SK-N-SH treated with all-trans-retinoic acid at 6 μM for 48 hours (cell line): ENCODE measurements at regions not wholly inside any gene's neighbourhood (a gene's known extent, or its start where the extent isn't known, plus 50 kb on each side); places are given as distances from the start of the nearest gene placed in this dataset.

Experiments
- ATAC-seq: fragments of 200-7000 bp; cut with Tn5 transposase; 3 replicates; pipeline ENCODE4 v1.9.1; 2020; ENCODE audit warnings: mild to moderate bottlenecking, moderate library complexity
- ARNTL ChIP-seq: fragments of 450-650 bp; formaldehyde crosslinking; IDR thresholded peaks from 2 replicates; pipeline ENCODE4 v1.5.0; 2020; ENCODE audit warnings: low read depth, mild to moderate bottlenecking, moderate library complexity, borderline replicate concordance
- BACH2 ChIP-seq: fragments of 250-450 bp; sonication (Bioruptor Pico); IDR thresholded peaks from 2 replicates; pipeline ENCODE4 v1.9.0; 2021; ENCODE audit warnings: mild to moderate bottlenecking, borderline replicate concordance
- CREB5 ChIP-seq: fragments of 250-450 bp; sonication (Bioruptor Pico); IDR thresholded peaks from 2 replicates; pipeline ENCODE4 v1.5.1; 2020; ENCODE audit warnings: low read depth, mild to moderate bottlenecking, moderate library complexity
- CSDC2 ChIP-seq: fragments of 250-450 bp; sonication (Bioruptor Pico); IDR thresholded peaks from 2 replicates; pipeline ENCODE4 v1.5.0; 2020; ENCODE audit warnings: mild to moderate bottlenecking, moderate library complexity
- CSRNP3 ChIP-seq: fragments of 250-450 bp; sonication (Bioruptor Pico); IDR thresholded peaks from 2 replicates; pipeline ENCODE4 v1.5.1; 2021; ENCODE audit warnings: mild to moderate bottlenecking, moderate library complexity
- ESRRG ChIP-seq: fragments of 250-450 bp; sonication (Bioruptor Pico); IDR thresholded peaks from 2 replicates; pipeline ENCODE4 v1.6.1; 2021; ENCODE audit warnings: mild to moderate bottlenecking
- GLIS3 ChIP-seq: fragments of 250-450 bp; sonication (Bioruptor Pico); IDR thresholded peaks from 2 replicates; pipeline ENCODE4 v1.5.0; 2020; ENCODE audit warnings: mild to moderate bottlenecking, moderate library complexity
- ISL1 ChIP-seq: fragments of 250-450 bp; sonication (Bioruptor Pico); IDR thresholded peaks from 2 replicates; pipeline ENCODE4 v2.1.2; 2022; ENCODE audit warnings: mild to moderate bottlenecking, moderate library complexity
- OSR1 ChIP-seq: fragments of 250-450 bp; sonication (Bioruptor Pico); IDR thresholded peaks from 2 replicates; pipeline ENCODE4 v1.8.0; 2022; ENCODE audit warnings: moderate library complexity, mild to moderate bottlenecking, inconsistent platforms
- POU6F1 ChIP-seq: fragments of 250-450 bp; sonication (Bioruptor Pico); IDR thresholded peaks from 2 replicates; pipeline ENCODE4 v1.8.0; 2021; ENCODE audit warnings: low read depth, mild to moderate bottlenecking, moderate library complexity, borderline replicate concordance
- PPARA ChIP-seq: fragments of 250-450 bp; sonication (Bioruptor Pico); IDR thresholded peaks from 2 replicates; pipeline ENCODE4 v1.5.0; 2020; ENCODE audit warnings: mild to moderate bottlenecking, borderline replicate concordance
- RARB ChIP-seq: fragments of 250-450 bp; sonication (Bioruptor Pico); IDR thresholded peaks from 2 replicates; pipeline ENCODE4 v1.8.0; 2021; ENCODE audit warnings: mild to moderate bottlenecking, moderate library complexity
- SNAI2 ChIP-seq: fragments of 250-450 bp; sonication (Bioruptor Pico); IDR thresholded peaks from 2 replicates; pipeline ENCODE4 v1.5.0; 2020; ENCODE audit warnings: mild to moderate bottlenecking, moderate library complexity
- TCF4 ChIP-seq: fragments of 250-450 bp; sonication (Bioruptor Pico); IDR thresholded peaks from 2 replicates; pipeline ENCODE4 v1.8.0; 2021; ENCODE audit warnings: mild to moderate bottlenecking, moderate library complexity, borderline replicate concordance
- TOX ChIP-seq: fragments of 250-450 bp; sonication (Bioruptor Pico); IDR thresholded peaks from 2 replicates; pipeline ENCODE4 v1.8.0; 2021; ENCODE audit warnings: mild to moderate bottlenecking, moderate library complexity, borderline replicate concordance
- TSHZ2 ChIP-seq: fragments of 250-450 bp; sonication (Bioruptor Pico); IDR thresholded peaks from 2 replicates; pipeline ENCODE4 v1.5.0; 2020; ENCODE audit warnings: mild to moderate bottlenecking, moderate library complexity
- ZC3H10 ChIP-seq: fragments of 250-450 bp; sonication (Bioruptor Pico); IDR thresholded peaks from 2 replicates; pipeline ENCODE4 v1.5.1; 2021; ENCODE audit warnings: mild to moderate bottlenecking, moderate library complexity
- ZFP3 ChIP-seq: fragments of 250-450 bp; sonication (Bioruptor Pico); IDR thresholded peaks from 2 replicates; pipeline ENCODE4 v1.5.0; 2020; ENCODE audit warnings: mild to moderate bottlenecking, moderate library complexity
- ZFP30 ChIP-seq: fragments of 450-650 bp; formaldehyde crosslinking; IDR thresholded peaks from 2 replicates; pipeline ENCODE4 v1.5.0; 2022; ENCODE audit warnings: mild to moderate bottlenecking, moderate library complexity
- ZNF565 ChIP-seq: fragments of 450-650 bp; formaldehyde crosslinking; conservative IDR thresholded peaks from 2 replicates; pipeline ENCODE4 v1.5.0; 2020; ENCODE audit warnings: low read depth, mild to moderate bottlenecking, moderate library complexity
- ZNF70 ChIP-seq: fragments of 450-650 bp; formaldehyde crosslinking; IDR thresholded peaks from 2 replicates; pipeline ENCODE4 v1.5.0; 2020; ENCODE audit warnings: mild to moderate bottlenecking, moderate library complexity
- ZNF8 ChIP-seq: fragments of 450-650 bp; formaldehyde crosslinking; IDR thresholded peaks from 2 replicates; pipeline ENCODE4 v1.5.0; 2020; ENCODE audit warnings: mild to moderate bottlenecking, moderate library complexity

GRCh38 chr4:123109139-123109538 lies 186.7 kb upstream of the NUDT6 start:
- ATAC-seq = no peak
- no peak for TF ChIP-seq ISL1 (CRISPR knock-in tag)

GRCh38 chr4:123110147-123110546 lies 187.8 kb upstream of the NUDT6 start:
- ATAC-seq = no peak
- TF ChIP-seq CSDC2 (CRISPR knock-in tag) (no peak), ARNTL (no peak), ESRRG (CRISPR knock-in tag) (no peak), OSR1 (CRISPR knock-in tag) (no peak), SNAI2 (CRISPR knock-in tag) (no peak), ZFP3 (no peak), ZFP30 (CRISPR knock-in tag) (no peak), TSHZ2 (CRISPR knock-in tag) (no peak), ZC3H10 (CRISPR knock-in tag) (no peak), BACH2 (CRISPR knock-in tag) (no peak), CSRNP3 (CRISPR knock-in tag) (no peak), POU6F1 (CRISPR knock-in tag) (no peak), ZNF8 (CRISPR knock-in tag) (no peak), ISL1 (CRISPR knock-in tag) (no peak), RARB (CRISPR knock-in tag) (no peak), GLIS3 (no peak), TCF4 (CRISPR knock-in tag) (no peak), PPARA (CRISPR knock-in tag) (no peak)

GRCh38 chr4:123110685-123111084 lies 188.3 kb upstream of the NUDT6 start:
- ATAC-seq = no peak
- TF ChIP-seq ZFP3 (no peak), TOX (CRISPR knock-in tag) (no peak), GLIS3 (no peak), OSR1 (CRISPR knock-in tag) (no peak), ZC3H10 (CRISPR knock-in tag) (no peak), ZNF565 (CRISPR knock-in tag) (no peak), ZNF70 (CRISPR knock-in tag) (no peak), ESRRG (CRISPR knock-in tag) (no peak), ZFP30 (CRISPR knock-in tag) (no peak), SNAI2 (CRISPR knock-in tag) (no peak), ISL1 (CRISPR knock-in tag) (no peak), PPARA (CRISPR knock-in tag) (no peak), POU6F1 (CRISPR knock-in tag) (no peak), CREB5 (no peak), RARB (CRISPR knock-in tag) (no peak), TCF4 (CRISPR knock-in tag) (no peak), BACH2 (CRISPR knock-in tag) (no peak), CSRNP3 (CRISPR knock-in tag) (no peak), CSDC2 (CRISPR knock-in tag) (no peak)
